HUES64 (cell line): ENCODE measurements at regions not wholly inside any gene's neighbourhood (a gene's known extent, or its start where the extent isn't known, plus 50 kb on each side); places are given as distances from the start of the nearest gene placed in this dataset.

ENCODE experiments used
- H3K27ac ChIP-seq: 2 replicates; pipeline ENCODE4 v1.7.0; 2013; ENCODE audit warnings: low read depth, low read length, inconsistent platforms
- H3K27me3 ChIP-seq: 2 replicates; pipeline ENCODE4 v1.6.1; 2013; ENCODE audit warnings: mild to moderate bottlenecking, low read length; ENCODE audit not compliant: insufficient read depth
- H3K36me3 ChIP-seq: 2 replicates; pipeline ENCODE4 v1.6.1; 2013; ENCODE audit warnings: mild to moderate bottlenecking, low read length; ENCODE audit not compliant: insufficient read depth
- H3K4me1 ChIP-seq: 2 replicates; pipeline ENCODE4 v1.6.1; 2013; ENCODE audit warnings: mild to moderate bottlenecking, low read length, moderate library complexity; ENCODE audit not compliant: insufficient read depth
- H3K4me3 ChIP-seq: 2 replicates; pipeline ENCODE4 v1.5.1; 2013; ENCODE audit warnings: mild to moderate bottlenecking, low read length, moderate library complexity
- H3K9ac ChIP-seq: 2 replicates; pipeline ENCODE4 v1.6.1; 2013; ENCODE audit warnings: mild to moderate bottlenecking, low read depth, low read length
- H3K9me3 ChIP-seq: 2 replicates; pipeline ENCODE4 v1.6.1; 2013; ENCODE audit warnings: low read depth, low read length; ENCODE audit not compliant: insufficient read depth
- WGBS: fragments of 150-250, 120-280 bp; methylation state at CpG from one replicate; pipeline ENCODE4 v1.1.7; 2013; ENCODE audit warnings: missing lambda C conversion rate; 5-methylcytosine and 5-hydroxymethylcytosine counted together

- no peak overlapping the region for H3K4me3 ChIP-seq
- peaks cover 32% of the 10 kb centered on the region for H3K4me1 ChIP-seq
- peaks cover 10% of the 10 kb centered on the region for H3K9me3 ChIP-seq
- 0 out of 2 replicates have a peak overlapping the region, but pooled peaks have one; percentile 12 for H3K9ac ChIP-seq
- H3K27me3 ChIP-seq = no peaks in the 10 kb centered on the region
- WGBS = 32% methylated on average over 1 of the region's 2 CpGs
- H3K27ac ChIP-seq = peak overlapping the region; percentile 86
- H3K36me3 ChIP-seq = no peaks in the 10 kb centered on the region
These were observed 272.5 kb upstream of the PARD3B start for GRCh38 chr2:204272610-204273287.

- Histone ChIP-seq H3K9me3 (peaks cover 10% of the 10 kb centered on the region), H3K27me3 (no peaks in the 10 kb centered on the region), H3K4me1 (peaks cover 32% of the 10 kb centered on the region), H3K27ac (no peak overlapping the region), H3K4me3 (no peak overlapping the region), H3K36me3 (no peaks in the 10 kb centered on the region), H3K9ac (no peak overlapping the region)
- 96% methylated on average over 2 of the region's 2 CpGs for WGBS
These were observed 270.8 kb upstream of the PARD3B start for GRCh38 chr2:204274429-204274828.

GRCh38 chr2:204274991-204275390, 270.3 kb upstream of the PARD3B start:
- Histone ChIP-seq H3K9me3 (peaks cover 10% of the 10 kb centered on the region), H3K9ac (no peak overlapping the region), H3K27me3 (no peaks in the 10 kb centered on the region; the same call in 1 of the 2 replicates), H3K36me3 (no peaks in the 10 kb centered on the region), H3K4me3 (no peak overlapping the region), H3K27ac (no peak overlapping the region), H3K4me1 (peaks cover 32% of the 10 kb centered on the region)
- 94% methylated on average over 2 of the region's 2 CpGs for WGBS

- Histone ChIP-seq H3K9ac (no peak overlapping the region), H3K4me3 (no peak overlapping the region), H3K27me3 (no peaks in the 10 kb centered on the region; the same call in 1 of the 2 replicates), H3K27ac (no peak overlapping the region), H3K4me1 (peaks cover 44% of the 10 kb centered on the region), H3K9me3 (no peaks in the 10 kb centered on the region), H3K36me3 (no peaks in the 10 kb centered on the region)
These were observed 268.0 kb upstream of the PARD3B start for GRCh38 chr2:204277226-204277625.

- H3K4me3 ChIP-seq = no peak overlapping the region
- H3K36me3 ChIP-seq = no peaks in the 10 kb centered on the region
- no peaks in the 10 kb centered on the region; the same call in 1 of the 2 replicates for H3K27me3 ChIP-seq
- H3K4me1 ChIP-seq = peaks cover 42% of the 10 kb centered on the region
- no peak overlapping the region for H3K9ac ChIP-seq
- H3K27ac ChIP-seq = no peak overlapping the region
- H3K9me3 ChIP-seq = no peaks in the 10 kb centered on the region
- 88% methylated on average over 1 of the region's 1 CpG for WGBS
These were observed 266.8 kb upstream of the PARD3B start for GRCh38 chr2:204278454-204278853.

- no peak overlapping the region for H3K9ac ChIP-seq
- WGBS = 100% methylated on average over 1 of the region's 1 CpG
- H3K27me3 ChIP-seq = peaks cover 5% of the 10 kb centered on the region
- no peak overlapping the region for H3K27ac ChIP-seq
- no peaks in the 10 kb centered on the region for H3K9me3 ChIP-seq
- no peak overlapping the region for H3K4me3 ChIP-seq
- H3K4me1 ChIP-seq = peaks cover 42% of the 10 kb centered on the region
- H3K36me3 ChIP-seq = no peaks in the 10 kb centered on the region
These were observed 265.5 kb upstream of the PARD3B start for GRCh38 chr2:204279819-204280218.

- no peak overlapping the region for H3K9ac ChIP-seq
- no peak overlapping the region for H3K27ac ChIP-seq
- H3K4me1 ChIP-seq = peaks cover 42% of the 10 kb centered on the region
- no peaks in the 10 kb centered on the region for H3K9me3 ChIP-seq
- H3K27me3 ChIP-seq = peaks cover 5% of the 10 kb centered on the region
- no peaks in the 10 kb centered on the region for H3K36me3 ChIP-seq
- H3K4me3 ChIP-seq = no peak overlapping the region
These were observed 265.0 kb upstream of the PARD3B start for GRCh38 chr2:204280262-204280668.

GRCh38 chr2:204282081-204282480, 263.2 kb upstream of the PARD3B start:
- no peaks in the 10 kb centered on the region for H3K36me3 ChIP-seq
- H3K4me3 ChIP-seq = no peak overlapping the region
- WGBS = 14% methylated on average over 1 of the region's 3 CpGs
- peaks cover 39% of the 10 kb centered on the region for H3K4me1 ChIP-seq
- H3K27ac ChIP-seq = peak overlapping the region; percentile 80
- H3K9me3 ChIP-seq = no peaks in the 10 kb centered on the region
- H3K9ac ChIP-seq = no peak overlapping the region
- H3K27me3 ChIP-seq = peaks cover 5% of the 10 kb centered on the region

- Histone ChIP-seq H3K36me3 (no peaks in the 10 kb centered on the region), H3K4me1 (peaks cover 35% of the 10 kb centered on the region), H3K9me3 (no peaks in the 10 kb centered on the region), H3K9ac (no peak overlapping the region), H3K4me3 (no peak overlapping the region), H3K27me3 (peaks cover 5% of the 10 kb centered on the region), H3K27ac (peak overlapping the region; percentile 80)
- WGBS = 2% methylated on average over 4 of the region's 4 CpGs
These were observed 262.8 kb upstream of the PARD3B start for GRCh38 chr2:204282525-204282924.

- Histone ChIP-seq H3K9me3 (no peaks in the 10 kb centered on the region), H3K4me3 (no peak overlapping the region), H3K9ac (no peak overlapping the region), H3K27me3 (0 out of 2 replicates have a peak, but pooled peaks cover 4% of the 10 kb centered on the region), H3K36me3 (no peaks in the 10 kb centered on the region), H3K4me1 (peaks cover 4% of the 10 kb centered on the region), H3K27ac (no peak overlapping the region)
- 100% methylated on average over 1 of the region's 1 CpG for WGBS
These were observed 256.2 kb upstream of the PARD3B start for GRCh38 chr2:204289066-204289465.

- H3K36me3 ChIP-seq = no peaks in the 10 kb centered on the region
- no peak overlapping the region for H3K27ac ChIP-seq
- WGBS = 86% methylated on average over 4 of the region's 4 CpGs
- H3K4me3 ChIP-seq = no peak overlapping the region
- H3K4me1 ChIP-seq = peaks cover 6% of the 10 kb centered on the region; the same call in 1 of the 2 replicates
- no peaks in the 10 kb centered on the region for H3K9me3 ChIP-seq
- 0 out of 2 replicates have a peak, but pooled peaks cover 3% of the 10 kb centered on the region for H3K27me3 ChIP-seq
- H3K9ac ChIP-seq = no peak overlapping the region
These were observed 252.8 kb upstream of the PARD3B start for GRCh38 chr2:204292439-204292838.
